Karpas-422 (cell line): ENCODE measurements at regions not wholly inside any gene's neighbourhood (a gene's known extent, or its start where the extent isn't known, plus 50 kb on each side); places are given as distances from the start of the nearest gene placed in this dataset.
"Not testable (repeated sequence)": the region's sequence is repeated elsewhere in the genome, so short reads cannot be mapped to it uniquely, and the experiment has no call there.

Experiments
- DNase-seq: peaks from one replicate; pipeline ENCODE4 v3.0.0-alpha.2; 2015
- H2AFZ ChIP-seq: fragments of 200-600 bp; sonication (generic); 2 replicates; pipeline ENCODE4 v1.6.1; 2014; ENCODE audit warnings: antibody characterized with exemption, low read length, mixed read lengths
- H3K27ac ChIP-seq: fragments of 200-600 bp; sonication (generic); 2 replicates; pipeline ENCODE4 v1.5.1; 2014; ENCODE audit warnings: mild to moderate bottlenecking, low read length, moderate library complexity
- H3K27me3 ChIP-seq: fragments of 200-600 bp; sonication (generic); 2 replicates; pipeline ENCODE4 v1.6.1; 2014; ENCODE audit warnings: low read length, mixed read lengths
- H3K36me3 ChIP-seq: fragments of 200-600 bp; sonication (generic); 2 replicates; pipeline ENCODE4 v1.6.1; 2014; ENCODE audit warnings: low read length, mixed read lengths; ENCODE audit not compliant: insufficient read depth
- H3K4me1 ChIP-seq: fragments of 200-600 bp; sonication (generic); 2 replicates; pipeline ENCODE4 v1.6.1; 2014; ENCODE audit warnings: mild to moderate bottlenecking, low read length, mixed read lengths
- H3K4me2 ChIP-seq: fragments of 200-600 bp; sonication (generic); 2 replicates; pipeline ENCODE4 v1.6.1; 2014; ENCODE audit warnings: low read length, low read depth, mild to moderate bottlenecking; ENCODE audit not compliant: poor library complexity, severe bottlenecking
- H3K4me3 ChIP-seq: fragments of 200-600 bp; sonication (generic); 2 replicates; pipeline ENCODE4 v1.5.1; 2014; ENCODE audit warnings: mild to moderate bottlenecking, antibody characterized with exemption, low read length, mixed read lengths
- H3K79me2 ChIP-seq: fragments of 200-600 bp; sonication (generic); 2 replicates; pipeline ENCODE4 v1.6.1; 2014; ENCODE audit warnings: mild to moderate bottlenecking, low read length, mixed read lengths
- H3K9ac ChIP-seq: fragments of 200-600 bp; sonication (generic); 2 replicates; pipeline ENCODE4 v1.6.0; 2014; ENCODE audit warnings: low read length
- H3K9me2 ChIP-seq: fragments of 200-600 bp; sonication (generic), shearing (Covaris generic); replicated peaks from 2 replicates; pipeline ENCODE4 v1.6.0; 2014; ENCODE audit warnings: mild to moderate bottlenecking, low read length, moderate library complexity; ENCODE audit not compliant: insufficient read depth
- H3K9me3 ChIP-seq: fragments of 300-700, 200-600 bp; sonication (generic); 2 replicates; pipeline ENCODE4 v1.6.1; 2014; ENCODE audit warnings: low read length, mixed read lengths
- H4K20me1 ChIP-seq: fragments of 200-600 bp; sonication (generic); 2 replicates; pipeline ENCODE4 v1.6.1; 2014; ENCODE audit warnings: mild to moderate bottlenecking, antibody characterized with exemption, low read length, low read depth; ENCODE audit not compliant: insufficient read depth

- H3K9ac ChIP-seq, result no peak overlapping the region
- no peaks in the 10 kb centered on the region for H3K4me1 ChIP-seq
Observed at GRCh38 chr9:28464481-28465216, 891.4 kb upstream of the C9orf72 start.

GRCh38 chr9:28471261-28471660 lies 898.0 kb upstream of the C9orf72 start:
- H3K9me3 ChIP-seq, result peaks cover 28% of the 10 kb centered on the region
- no peak overlapping the region for H3K9ac ChIP-seq
- H3K79me2 ChIP-seq, result no peaks in the 10 kb centered on the region
- DNase-seq, result no peak
- no peaks in the 10 kb centered on the region for H4K20me1 ChIP-seq
- H3K4me2 ChIP-seq, result no peak overlapping the region
- no peaks in the 10 kb centered on the region for H3K4me1 ChIP-seq
- no peaks in the 10 kb centered on the region for H3K9me2 ChIP-seq
- H3K4me3 ChIP-seq, result no peak overlapping the region
- no peaks in the 10 kb centered on the region for H3K36me3 ChIP-seq
- no peak overlapping the region for H2AFZ ChIP-seq
- H3K27me3 ChIP-seq, result no peaks in the 10 kb centered on the region
- H3K27ac ChIP-seq, result no peak overlapping the region

More at GRCh38 chr9:28464481-28465216, 891.4 kb upstream of the C9orf72 start:
- Histone ChIP-seq H3K27me3 (no peaks in the 10 kb centered on the region), H3K9me3 (peaks cover 26% of the 10 kb centered on the region), H3K4me2 (no peak overlapping the region), H3K27ac (no peak overlapping the region), H3K36me3 (no peaks in the 10 kb centered on the region), H2AFZ (no peak overlapping the region), H3K4me3 (no peak overlapping the region), H3K79me2 (no peaks in the 10 kb centered on the region), H4K20me1 (no peaks in the 10 kb centered on the region), H3K9me2 (no peaks in the 10 kb centered on the region)
- no peak for DNase-seq

GRCh38 chr9:28487561-28487960 lies 914.3 kb upstream of the C9orf72 start:
- no peak overlapping the region for H3K4me2 ChIP-seq

GRCh38 chr9:28491121-28491520 lies 917.8 kb upstream of the C9orf72 start:
- Histone ChIP-seq H3K9me3 (peaks cover 6% of the 10 kb centered on the region; the same call in 1 of the 2 replicates), H4K20me1 (no peaks in the 10 kb centered on the region), H3K4me2 (no peak overlapping the region), H3K9me2 (no peaks in the 10 kb centered on the region; the same call in 1 of the 2 replicates), H3K79me2 (no peaks in the 10 kb centered on the region), H3K36me3 (no peaks in the 10 kb centered on the region), H3K27me3 (no peaks in the 10 kb centered on the region), H2AFZ (no peak overlapping the region), H3K27ac (no peak overlapping the region), H3K4me3 (no peak overlapping the region), H3K9ac (no peak overlapping the region), H3K4me1 (no peaks in the 10 kb centered on the region)
- DNase-seq, result no peak

More at GRCh38 chr9:28487561-28487960, 914.3 kb upstream of the C9orf72 start:
- Histone ChIP-seq H3K4me3 (no peak overlapping the region), H3K36me3 (no peaks in the 10 kb centered on the region), H3K9me2 (no peaks in the 10 kb centered on the region; the same call in 1 of the 2 replicates), H3K4me1 (no peaks in the 10 kb centered on the region), H4K20me1 (no peaks in the 10 kb centered on the region), H3K79me2 (no peaks in the 10 kb centered on the region), H2AFZ (no peak overlapping the region), H3K27ac (no peak overlapping the region), H3K27me3 (no peaks in the 10 kb centered on the region), H3K9me3 (peaks cover 26% of the 10 kb centered on the region; the same call in 1 of the 2 replicates), H3K9ac (no peak overlapping the region)
- no peak for DNase-seq

- not testable (repeated sequence) for H3K9me3 ChIP-seq, H3K9ac ChIP-seq, H3K36me3 ChIP-seq, DNase-seq, H3K4me2 ChIP-seq, H3K79me2 ChIP-seq, H3K27me3 ChIP-seq, H3K9me2 ChIP-seq, H3K27ac ChIP-seq, H4K20me1 ChIP-seq, H3K4me3 ChIP-seq, H3K4me1 ChIP-seq, H2AFZ ChIP-seq
Observed at GRCh38 chr9:28498168-28498567, 924.9 kb upstream of the C9orf72 start.

- Histone ChIP-seq H3K27ac (no peak overlapping the region), H3K9ac (no peak overlapping the region), H3K9me3 (peaks cover 12% of the 10 kb centered on the region), H4K20me1 (no peaks in the 10 kb centered on the region), H3K36me3 (no peaks in the 10 kb centered on the region), H3K79me2 (no peaks in the 10 kb centered on the region), H3K27me3 (no peaks in the 10 kb centered on the region), H3K4me3 (no peak overlapping the region), H2AFZ (no peak overlapping the region), H3K9me2 (no peaks in the 10 kb centered on the region; the same call in 1 of the 2 replicates), H3K4me2 (no peak overlapping the region), H3K4me1 (no peaks in the 10 kb centered on the region)
- DNase-seq, result no peak
Observed at GRCh38 chr9:28502189-28502588, 928.9 kb upstream of the C9orf72 start.

GRCh38 chr9:28502741-28503140 lies 929.5 kb upstream of the C9orf72 start:
- DNase-seq, result no peak
- H3K9me2 ChIP-seq, result no peaks in the 10 kb centered on the region; the same call in 1 of the 2 replicates
- no peaks in the 10 kb centered on the region for H3K4me1 ChIP-seq
- H3K27me3 ChIP-seq, result no peaks in the 10 kb centered on the region
- no peak overlapping the region for H3K9ac ChIP-seq
- H3K27ac ChIP-seq, result no peak overlapping the region
- no peaks in the 10 kb centered on the region for H4K20me1 ChIP-seq
- H3K4me3 ChIP-seq, result no peak overlapping the region
- no peak overlapping the region for H2AFZ ChIP-seq
- no peaks in the 10 kb centered on the region for H3K36me3 ChIP-seq
- no peak overlapping the region for H3K4me2 ChIP-seq
- H3K9me3 ChIP-seq, result peaks cover 12% of the 10 kb centered on the region
- H3K79me2 ChIP-seq, result no peaks in the 10 kb centered on the region

- DNase-seq, result no peak
- H3K9me2 ChIP-seq, result no peaks in the 10 kb centered on the region; the same call in 1 of the 2 replicates
- H3K36me3 ChIP-seq, result no peaks in the 10 kb centered on the region
- H3K4me1 ChIP-seq, result no peaks in the 10 kb centered on the region
- H3K4me2 ChIP-seq, result no peak overlapping the region
- H3K27me3 ChIP-seq, result no peaks in the 10 kb centered on the region
- H4K20me1 ChIP-seq, result no peaks in the 10 kb centered on the region
- no peak overlapping the region for H2AFZ ChIP-seq
- H3K79me2 ChIP-seq, result no peaks in the 10 kb centered on the region
- peaks cover 12% of the 10 kb centered on the region for H3K9me3 ChIP-seq
- H3K9ac ChIP-seq, result no peak overlapping the region
- H3K4me3 ChIP-seq, result no peak overlapping the region
- H3K27ac ChIP-seq, result no peak overlapping the region
Observed at GRCh38 chr9:28503573-28503972, 930.3 kb upstream of the C9orf72 start.
